ENCODE measurements at regions not wholly inside any gene's neighbourhood (a gene's known extent, or its start where the extent isn't known, plus 50 kb on each side); places are given as distances from the start of the nearest gene placed in this dataset.

DNA sequence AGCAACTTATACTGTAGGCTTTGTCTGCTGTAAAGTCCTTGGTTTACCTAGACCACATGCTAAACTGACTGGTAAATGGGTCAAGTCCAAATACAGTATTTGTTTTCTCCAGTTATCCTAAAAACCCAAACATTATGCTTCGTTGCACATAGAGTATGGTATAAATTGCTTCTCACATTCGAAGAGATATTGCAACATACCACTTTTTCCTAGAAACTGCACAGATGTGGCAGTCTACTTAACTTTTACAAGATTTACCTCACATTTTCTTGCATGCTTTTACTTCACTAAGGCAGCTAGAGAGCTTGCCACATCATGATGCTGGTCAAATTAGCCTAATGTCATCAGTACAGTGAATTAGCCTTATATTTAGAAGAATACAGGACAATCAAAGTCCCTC lies 66.0 kb upstream of the SCN7A start:
- no peak for DNase-seq (ENCODE audit: low spot score)

DNA sequence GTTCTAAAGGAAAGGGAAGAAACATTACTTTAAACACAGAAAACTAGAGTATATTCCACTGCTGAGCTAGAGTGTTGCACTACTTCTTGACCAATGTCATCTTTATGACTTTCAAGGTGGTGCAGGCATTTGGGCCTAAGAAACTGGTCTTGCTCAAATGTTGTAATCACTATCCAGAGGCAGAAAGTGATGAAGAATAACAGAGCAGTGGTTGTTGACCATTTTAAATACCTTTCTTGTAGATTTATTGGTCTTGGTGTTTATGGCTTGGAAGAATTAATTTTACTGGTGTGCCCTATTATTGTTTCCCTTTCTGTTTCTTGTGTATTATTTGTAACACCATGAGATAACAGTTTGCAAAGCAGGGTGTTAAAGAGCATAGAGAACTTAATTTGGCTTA lies 56.9 kb upstream of the SCN7A start:
- DNase-seq (ENCODE audit: low spot score) = no peak

DNA sequence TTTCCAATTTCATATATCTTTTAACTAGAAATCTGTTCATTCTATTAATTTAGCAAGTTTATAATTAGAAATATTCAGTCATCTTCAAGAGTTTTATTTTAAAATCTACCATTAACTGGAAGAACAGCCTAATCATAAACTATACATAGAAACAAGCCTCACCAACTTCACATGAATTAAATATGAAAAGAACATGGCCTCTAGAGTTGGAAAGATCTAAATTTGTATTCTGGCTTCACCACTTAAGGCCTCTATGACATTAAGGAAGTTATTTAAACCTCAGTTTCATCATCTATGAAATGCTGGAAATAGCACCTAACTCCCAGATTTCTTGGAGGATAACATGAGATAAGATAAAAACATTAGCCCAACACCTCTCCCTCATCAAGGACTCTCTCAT lies 51.4 kb upstream of the SCN7A start:
- no peak for DNase-seq (ENCODE audit: low spot score)

All from AG08396 (cell line).